CD8-positive, alpha-beta memory T cell (primary cell): ENCODE measurements at regions not wholly inside any gene's neighbourhood (a gene's known extent, or its start where the extent isn't known, plus 50 kb on each side); places are given as distances from the start of the nearest gene placed in this dataset.

Experiments
- CTCF ChIA-PET: fragments of 350-600 bp; sonication (Branson Sonifier 250); formaldehyde crosslinking; loops from one replicate; lab custom pipeline; 2021; ENCODE audit warnings: antibody characterized with exemption; lab: Charles Lee
- POLR2A ChIA-PET: fragments of 350-600 bp; sonication (Branson Sonifier 250); formaldehyde crosslinking; loops from one replicate; lab custom pipeline; 2021; ENCODE audit warnings: antibody characterized with exemption; lab: Charles Lee
- DNase-seq, 5 donors: peaks; one replicate each; pipeline versions ENCODE4 v3.0.0 to v3.0.0-alpha.2; 2020 to 2022; ENCODE audit warnings: mixed read lengths in 1 of 5
- H3K27ac ChIP-seq: one replicate; pipeline ENCODE4 v1.7.0; 2013; ENCODE audit warnings: low read depth, mild to moderate bottlenecking, low read length, moderate library complexity
- H3K27me3 ChIP-seq: 2 replicates; pipeline ENCODE4 v1.7.0; 2013; ENCODE audit warnings: low read length, mild to moderate bottlenecking; ENCODE audit not compliant: insufficient read depth, poor library complexity, severe bottlenecking
- H3K36me3 ChIP-seq: 2 replicates; pipeline ENCODE4 v1.7.0; 2013; ENCODE audit warnings: mild to moderate bottlenecking, low read length, moderate library complexity; ENCODE audit not compliant: insufficient read depth
- H3K4me1 ChIP-seq: 2 replicates; pipeline ENCODE4 v1.7.0; 2013; ENCODE audit warnings: mild to moderate bottlenecking, low read length, moderate library complexity; ENCODE audit not compliant: insufficient read depth
- H3K4me3 ChIP-seq: 2 replicates; pipeline ENCODE4 v1.7.0; 2013; ENCODE audit warnings: mild to moderate bottlenecking, low read length
- H3K9me3 ChIP-seq: 2 replicates; pipeline ENCODE4 v1.7.0; 2013; ENCODE audit warnings: mild to moderate bottlenecking, low read length
- H3K27ac Mint-ChIP-seq, 8 donors: one replicate each; pipeline ENCODE4 v1.8.0; 2020 to 2021; ENCODE audit warnings: mixed read lengths in 8 of 8, mild to moderate bottlenecking in 6 of 8, inconsistent platforms in 3 of 8, moderate library complexity in 3 of 8
- H3K27me3 Mint-ChIP-seq, 2 donors: one replicate each; pipeline ENCODE4 v1.8.0; 2020 to 2021; ENCODE audit warnings: mixed read lengths in 2 of 2, mild to moderate bottlenecking in 1 of 2, moderate library complexity in 1 of 2
- H3K36me3 Mint-ChIP-seq, 3 donors: one replicate each; pipeline ENCODE4 v1.8.0; 2020 to 2021; ENCODE audit warnings: mixed read lengths in 3 of 3, inconsistent platforms in 1 of 3, mild to moderate bottlenecking in 1 of 3
- H3K4me1 Mint-ChIP-seq, 3 donors: one replicate each; pipeline ENCODE4 v1.8.0; 2020 to 2021; ENCODE audit warnings: mixed read lengths in 3 of 3, inconsistent platforms in 1 of 3, mild to moderate bottlenecking in 1 of 3
- H3K4me3 Mint-ChIP-seq, 7 donors: one replicate each; pipeline ENCODE4 v1.8.0; 2020 to 2021; ENCODE audit warnings: mixed read lengths in 7 of 7, mild to moderate bottlenecking in 6 of 7, moderate library complexity in 4 of 7, inconsistent platforms in 2 of 7
- H3K9me3 Mint-ChIP-seq, 5 donors: one replicate each; pipeline ENCODE4 v1.8.0; 2020 to 2022; ENCODE audit warnings: mixed read lengths in 5 of 5, mild to moderate bottlenecking in 3 of 5, moderate library complexity in 2 of 5, inconsistent platforms in 1 of 5

DNA sequence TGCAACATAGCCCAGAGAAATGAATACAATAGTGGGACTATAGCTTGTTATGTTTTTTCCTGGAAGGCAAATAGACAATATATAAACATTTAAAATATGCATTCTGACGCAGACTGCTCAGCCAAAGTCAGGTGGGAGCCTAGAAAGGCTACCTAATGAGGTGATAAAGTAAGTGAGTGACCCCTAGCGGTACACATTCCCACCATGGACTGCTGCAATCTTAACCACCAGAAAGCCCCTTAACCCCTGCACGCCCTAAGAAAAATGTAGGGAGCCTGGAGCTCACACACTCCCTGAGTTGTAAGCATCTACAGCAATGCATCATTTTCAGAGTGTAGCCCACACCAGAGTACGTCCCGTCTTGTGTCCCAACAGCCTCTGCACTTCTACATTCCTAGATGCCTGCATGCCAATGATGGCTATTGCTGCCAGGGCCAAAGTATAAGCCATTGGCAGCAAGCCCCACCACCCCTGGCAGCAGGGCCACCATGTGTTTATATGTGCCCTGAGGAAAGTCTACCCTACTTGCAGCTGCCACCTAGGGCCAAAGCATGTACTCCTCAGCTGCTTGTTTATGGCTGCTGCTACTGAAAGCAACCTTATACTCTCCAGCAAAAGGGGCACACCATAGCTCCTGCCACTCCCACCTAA is 127.6 kb downstream of the KIF2B start:
- Mint-ChIP-seq H3K27ac (no peak overlapping the region), H3K9me3 (peaks cover 23 to 51% (median 31%) of the 10 kb centered on the region in 5 donors), H3K4me3 (no peak overlapping the region), H3K27me3 (no peaks in the 10 kb centered on the region), H3K36me3 (no peaks in the 10 kb centered on the region), H3K4me1 (no peaks in the 10 kb centered on the region)
- H3K27ac ChIP-seq, result no peak overlapping the region
- ChIA-PET POLR2A (no interaction called here), CTCF (no interaction called here)
- H3K27me3 ChIP-seq, result no peaks in the 10 kb centered on the region
- H3K4me3 ChIP-seq, result no peak overlapping the region
- no peak for DNase-seq
- peaks cover 12% of the 10 kb centered on the region for H3K9me3 ChIP-seq
- H3K4me1 ChIP-seq, result no peaks in the 10 kb centered on the region
- no peaks in the 10 kb centered on the region for H3K36me3 ChIP-seq

DNA sequence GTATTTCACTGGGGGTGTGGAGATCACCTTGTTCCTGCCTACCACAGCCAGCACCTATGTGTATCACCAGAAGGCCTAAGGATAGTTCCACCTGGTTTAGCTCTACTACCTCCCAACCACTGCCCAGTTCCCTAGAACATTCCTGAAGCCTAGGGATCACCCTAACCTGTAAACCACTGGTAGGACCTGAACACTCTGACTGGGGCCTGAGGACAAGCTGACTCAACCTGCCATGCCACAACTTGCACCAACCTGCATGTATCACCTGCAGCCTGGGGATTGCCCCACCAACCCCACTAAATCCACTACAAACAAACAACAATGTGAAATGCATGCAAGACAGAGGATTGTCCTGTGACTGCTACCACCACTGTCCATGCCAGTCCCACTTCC is 128.1 kb downstream of the KIF2B start:
- DNase-seq, result no peak
- H3K27me3 ChIP-seq, result no peaks in the 10 kb centered on the region
- Mint-ChIP-seq H3K27me3 (no peaks in the 10 kb centered on the region), H3K9me3 (peaks cover 27 to 53% (median 35%) of the 10 kb centered on the region in 5 donors), H3K4me3 (no peak overlapping the region), H3K27ac (no peak overlapping the region), H3K36me3 (no peaks in the 10 kb centered on the region), H3K4me1 (no peaks in the 10 kb centered on the region)
- peaks cover 12% of the 10 kb centered on the region for H3K9me3 ChIP-seq
- no peaks in the 10 kb centered on the region for H3K36me3 ChIP-seq
- no peak overlapping the region for H3K27ac ChIP-seq
- CTCF ChIA-PET, result no interaction called here
- no peak overlapping the region for H3K4me3 ChIP-seq
- H3K4me1 ChIP-seq, result no peaks in the 10 kb centered on the region
- POLR2A ChIA-PET, result no interaction called here

DNA sequence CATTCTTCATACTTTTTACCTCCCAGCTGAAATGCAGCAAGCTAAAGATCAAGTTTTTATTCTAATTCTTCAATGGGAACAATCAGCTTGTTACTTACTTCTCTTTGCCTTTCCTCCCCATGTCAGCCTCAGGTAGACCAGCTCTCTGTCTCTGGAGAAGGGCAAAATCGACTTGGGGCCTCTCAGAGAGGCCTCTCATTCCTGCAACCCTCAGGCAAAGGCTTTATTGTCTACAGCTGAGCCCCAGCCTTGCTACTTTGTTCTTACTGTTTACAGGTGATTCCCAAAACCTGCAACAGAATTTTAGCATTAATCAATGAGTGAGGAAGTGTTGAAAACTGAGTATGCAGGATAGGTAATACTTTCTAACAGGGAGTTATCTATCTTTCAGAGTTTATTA is 148.6 kb downstream of the KIF2B start:
- Histone ChIP-seq H3K4me3 (no peak overlapping the region), H3K4me1 (no peaks in the 10 kb centered on the region), H3K36me3 (no peaks in the 10 kb centered on the region), H3K27ac (no peak overlapping the region), H3K9me3 (no peaks in the 10 kb centered on the region), H3K27me3 (no peaks in the 10 kb centered on the region)
- no peaks in the 10 kb centered on the region for H3K27me3 Mint-ChIP-seq
- H3K27ac Mint-ChIP-seq, result no peak overlapping the region
- H3K9me3 Mint-ChIP-seq, result peaks cover 0 to 21% (median 16%) of the 10 kb centered on the region in 5 donors
- no peak for DNase-seq
- POLR2A ChIA-PET, result no interaction called here
- no peak overlapping the region for H3K4me3 Mint-ChIP-seq
- H3K4me1 Mint-ChIP-seq, result no peaks in the 10 kb centered on the region
- CTCF ChIA-PET, result no interaction called here
- H3K36me3 Mint-ChIP-seq, result no peaks in the 10 kb centered on the region

DNA sequence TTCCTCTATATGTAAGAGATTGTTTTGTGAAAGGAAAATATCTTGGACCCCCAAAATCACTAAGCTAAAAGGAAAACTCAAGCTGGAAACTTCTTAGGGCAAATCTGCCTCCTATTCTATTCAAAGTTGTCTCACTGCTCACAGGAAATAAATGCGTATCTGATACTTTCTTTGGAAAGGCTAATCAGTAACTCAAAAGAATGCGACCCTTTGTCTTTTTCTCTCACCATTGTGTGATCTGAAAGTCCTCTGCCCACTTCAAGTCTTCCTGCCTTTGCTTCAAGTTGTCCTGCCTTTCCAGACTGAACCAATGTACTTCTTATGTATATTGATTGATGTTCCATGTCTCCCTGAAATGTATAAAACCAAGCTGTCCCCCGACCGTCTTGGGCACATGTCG is 157.3 kb downstream of the KIF2B start:
- no peaks in the 10 kb centered on the region for H3K4me1 ChIP-seq
- Mint-ChIP-seq H3K4me3 (no peak overlapping the region), H3K27ac (no peak overlapping the region), H3K9me3 (peaks cover 6 to 23% (median 7%) of the 10 kb centered on the region in 5 donors), H3K27me3 (no peaks in the 10 kb centered on the region), H3K36me3 (no peaks in the 10 kb centered on the region), H3K4me1 (no peaks in the 10 kb centered on the region)
- CTCF ChIA-PET, result no interaction called here
- no peaks in the 10 kb centered on the region for H3K36me3 ChIP-seq
- H3K9me3 ChIP-seq, result no peaks in the 10 kb centered on the region
- POLR2A ChIA-PET, result no interaction called here
- H3K4me3 ChIP-seq, result no peak overlapping the region
- H3K27me3 ChIP-seq, result no peaks in the 10 kb centered on the region
- no peak overlapping the region for H3K27ac ChIP-seq
- no peak for DNase-seq

DNA sequence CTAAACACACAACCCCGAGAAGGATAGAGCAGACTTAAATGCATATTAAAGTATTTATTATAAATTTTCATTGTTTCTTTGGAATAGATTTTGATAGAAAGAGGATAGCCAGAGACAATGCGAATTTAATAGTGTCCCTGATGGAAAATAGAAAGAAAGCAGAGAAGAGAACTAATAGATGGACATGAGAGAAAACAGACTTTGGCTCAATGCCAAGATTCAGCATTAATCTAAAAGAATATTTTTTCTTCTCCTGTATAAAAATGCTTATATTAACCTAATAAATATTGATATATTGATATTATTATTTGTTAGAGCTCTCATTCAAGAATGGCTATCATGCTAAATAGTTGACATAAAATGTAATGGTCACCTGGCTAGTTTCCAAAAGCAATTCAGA is 173.4 kb downstream of the KIF2B start:
- Mint-ChIP-seq H3K27me3 (no peaks in the 10 kb centered on the region), H3K4me1 (no peaks in the 10 kb centered on the region), H3K4me3 (no peak overlapping the region), H3K9me3 (peaks cover 4 to 12% (median 8%) of the 10 kb centered on the region in 5 donors), H3K27ac (no peak overlapping the region), H3K36me3 (no peaks in the 10 kb centered on the region)
- no peak for DNase-seq
- Histone ChIP-seq H3K36me3 (no peaks in the 10 kb centered on the region), H3K9me3 (no peaks in the 10 kb centered on the region), H3K4me3 (no peak overlapping the region), H3K27me3 (no peaks in the 10 kb centered on the region), H3K4me1 (no peaks in the 10 kb centered on the region), H3K27ac (no peak overlapping the region)
- ChIA-PET CTCF (no interaction called here), POLR2A (no interaction called here)

DNA sequence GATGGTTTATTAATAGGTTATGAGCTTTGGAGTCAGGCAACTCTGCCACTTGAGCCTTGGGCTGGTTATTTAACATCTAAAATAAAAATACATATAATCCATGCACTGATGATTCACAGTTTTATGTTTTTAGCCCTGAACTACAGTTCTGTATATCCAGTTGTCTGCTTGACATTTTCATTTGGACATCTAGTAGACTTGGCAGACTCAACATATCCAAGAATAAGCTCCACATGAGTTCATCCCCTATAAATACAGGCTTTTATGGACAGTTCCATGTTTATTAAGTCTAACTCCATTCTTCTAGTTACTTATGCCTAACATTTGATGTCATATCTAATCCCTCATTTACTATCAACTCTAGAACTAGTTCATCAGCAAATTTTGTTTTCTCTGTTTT is 174.2 kb downstream of the KIF2B start:
- CTCF ChIA-PET, result no interaction called here
- H3K4me3 Mint-ChIP-seq, result no peak overlapping the region

DNA sequence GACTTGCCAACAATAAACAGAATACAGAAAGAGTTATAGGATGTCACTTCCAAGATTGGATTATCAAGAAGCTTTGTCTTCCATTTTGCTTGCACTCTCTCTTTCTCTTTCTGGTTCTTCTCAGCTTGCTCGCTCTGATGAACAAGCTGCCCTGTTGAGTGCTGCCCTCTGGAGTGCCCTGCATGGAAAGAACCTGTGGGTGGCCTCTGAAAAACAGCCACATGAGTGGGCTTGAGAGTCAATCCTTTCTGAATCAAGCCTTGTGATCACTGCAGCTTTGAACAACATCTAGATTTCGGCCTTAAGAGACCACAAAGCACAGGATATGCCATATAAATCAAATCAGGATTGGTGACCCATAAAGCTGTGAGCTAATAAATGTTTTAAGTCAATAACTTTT is 185.1 kb downstream of the KIF2B start:
- peaks cover 0 to 28% (median 7%) of the 10 kb centered on the region in 5 donors for H3K9me3 Mint-ChIP-seq

More for the DNA sequence above, 174.2 kb downstream of the KIF2B start:
- peaks cover 1 to 18% (median 8%) of the 10 kb centered on the region in 5 donors for H3K9me3 Mint-ChIP-seq
- Histone ChIP-seq H3K4me3 (no peak overlapping the region), H3K27ac (no peak overlapping the region), H3K4me1 (no peaks in the 10 kb centered on the region), H3K9me3 (no peaks in the 10 kb centered on the region), H3K36me3 (no peaks in the 10 kb centered on the region), H3K27me3 (no peaks in the 10 kb centered on the region)
- DNase-seq, result no peak
- no peaks in the 10 kb centered on the region for H3K36me3 Mint-ChIP-seq
- no peak overlapping the region for H3K27ac Mint-ChIP-seq
- no peaks in the 10 kb centered on the region for H3K4me1 Mint-ChIP-seq
- POLR2A ChIA-PET, result no interaction called here
- no peaks in the 10 kb centered on the region for H3K27me3 Mint-ChIP-seq

DNA sequence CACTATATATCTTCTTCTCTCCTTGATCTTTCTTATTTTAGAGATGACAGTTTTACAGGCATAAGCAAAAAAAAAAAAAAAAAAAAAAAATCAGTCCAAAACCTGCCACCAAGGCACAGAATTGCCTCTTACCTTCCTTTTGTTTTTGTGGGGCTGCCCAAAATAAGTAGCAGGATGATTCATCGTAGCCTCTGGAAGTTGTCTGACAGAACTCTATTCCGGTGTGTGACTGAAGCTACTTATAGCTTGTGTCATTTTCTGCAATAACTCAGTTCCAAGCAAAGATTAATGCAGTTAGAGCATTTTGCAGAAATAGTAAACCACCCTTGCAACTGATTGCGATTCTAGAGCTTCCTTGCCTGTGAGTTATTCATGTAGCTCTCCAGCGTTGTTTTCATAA is 186.8 kb downstream of the KIF2B start:
- DNase-seq, result no peak
- no peaks in the 10 kb centered on the region for H3K36me3 ChIP-seq
- POLR2A ChIA-PET, result no interaction called here
- no peak overlapping the region for H3K27ac ChIP-seq
- H3K9me3 Mint-ChIP-seq, result peaks cover 0 to 27% (median 7%) of the 10 kb centered on the region in 5 donors
- CTCF ChIA-PET, result no interaction called here
- H3K4me3 ChIP-seq, result no peak overlapping the region
- H3K4me1 ChIP-seq, result no peaks in the 10 kb centered on the region
- H3K4me3 Mint-ChIP-seq, result no peak overlapping the region
- no peaks in the 10 kb centered on the region for H3K4me1 Mint-ChIP-seq
- no peak overlapping the region for H3K27ac Mint-ChIP-seq
- no peaks in the 10 kb centered on the region for H3K9me3 ChIP-seq
- no peaks in the 10 kb centered on the region for H3K27me3 Mint-ChIP-seq
- no peaks in the 10 kb centered on the region for H3K36me3 Mint-ChIP-seq
- H3K27me3 ChIP-seq, result no peaks in the 10 kb centered on the region

More for the DNA sequence above, 185.1 kb downstream of the KIF2B start:
- Mint-ChIP-seq H3K4me3 (no peak overlapping the region), H3K36me3 (no peaks in the 10 kb centered on the region), H3K27me3 (no peaks in the 10 kb centered on the region), H3K27ac (no peak overlapping the region), H3K4me1 (no peaks in the 10 kb centered on the region)
- no peak for DNase-seq
- no peak overlapping the region for H3K4me3 ChIP-seq
- POLR2A ChIA-PET, result no interaction called here
- H3K4me1 ChIP-seq, result no peaks in the 10 kb centered on the region
- no peaks in the 10 kb centered on the region for H3K27me3 ChIP-seq
- H3K9me3 ChIP-seq, result no peaks in the 10 kb centered on the region
- H3K36me3 ChIP-seq, result no peaks in the 10 kb centered on the region
- CTCF ChIA-PET, result no interaction called here
- H3K27ac ChIP-seq, result no peak overlapping the region
